ENCODE measurements at regions not wholly inside any gene's neighbourhood (a gene's known extent, or its start where the extent isn't known, plus 50 kb on each side); places are given as distances from the start of the nearest gene placed in this dataset.

GRCh38 chr1:191675856-191676783, 482.1 kb upstream of the RGS18 start (continued):
- TF ChIP-seq, protein P1, sequence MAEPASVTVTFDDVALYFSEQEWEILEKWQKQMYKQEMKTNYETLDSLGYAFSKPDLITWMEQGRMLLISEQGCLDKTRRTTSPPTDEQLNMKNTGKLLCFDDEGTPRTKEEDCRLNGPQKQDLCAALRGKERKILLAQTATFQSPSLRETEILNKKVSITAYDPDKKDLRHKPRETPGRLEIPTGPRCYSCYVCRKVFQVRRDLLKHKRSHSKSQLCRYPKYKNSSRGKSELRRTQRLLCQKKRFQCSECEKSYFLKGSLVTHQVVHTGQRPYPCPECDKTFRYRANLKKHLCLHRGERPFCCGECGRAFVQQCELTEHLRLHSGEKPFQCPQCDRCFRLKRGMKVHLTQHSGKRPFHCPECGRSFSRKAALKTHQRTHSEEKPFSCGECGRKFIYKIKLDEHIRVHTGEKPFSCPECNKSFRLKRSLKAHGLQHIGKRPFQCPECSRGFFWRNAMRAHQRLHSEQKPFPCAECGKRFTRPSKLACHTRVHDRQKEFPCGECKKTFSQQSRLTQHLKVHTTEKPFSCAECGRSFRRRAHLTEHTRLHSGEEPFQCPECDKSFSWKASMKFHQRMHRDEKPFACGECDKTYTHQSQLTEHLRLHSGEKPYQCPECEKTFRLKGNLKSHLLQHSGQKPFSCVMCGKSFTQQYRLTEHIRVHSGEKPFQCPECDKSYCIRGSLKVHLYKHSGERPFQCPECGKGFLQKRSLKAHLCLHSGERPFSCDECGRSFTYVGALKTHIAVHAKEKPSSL (CRISPR knock-in tag; conservative IDR thresholded peaks at IDR 0.05): no peak
- TF ChIP-seq SOX15 (CRISPR knock-in tag; IDR thresholded peaks at IDR 0.05) (no peak), NFYB (CRISPR knock-in tag; conservative IDR thresholded peaks at IDR 0.05; ENCODE audit: low read depth) (no peak), ZNF263 (CRISPR knock-in tag; IDR thresholded peaks at IDR 0.05; ENCODE audit: low read depth) (no peak), FOXP1 (CRISPR knock-in tag; IDR thresholded peaks at IDR 0.05; ENCODE audit: borderline replicate concordance) (no peak), ZNF281 (CRISPR knock-in tag; IDR thresholded peaks at IDR 0.05) (no peak), NR2C2 (CRISPR knock-in tag; IDR thresholded peaks at IDR 0.05) (no peak), RELA (CRISPR knock-in tag; IDR thresholded peaks at IDR 0.05; ENCODE audit: borderline replicate concordance) (no peak)
- TF ChIP-seq, protein P2, sequence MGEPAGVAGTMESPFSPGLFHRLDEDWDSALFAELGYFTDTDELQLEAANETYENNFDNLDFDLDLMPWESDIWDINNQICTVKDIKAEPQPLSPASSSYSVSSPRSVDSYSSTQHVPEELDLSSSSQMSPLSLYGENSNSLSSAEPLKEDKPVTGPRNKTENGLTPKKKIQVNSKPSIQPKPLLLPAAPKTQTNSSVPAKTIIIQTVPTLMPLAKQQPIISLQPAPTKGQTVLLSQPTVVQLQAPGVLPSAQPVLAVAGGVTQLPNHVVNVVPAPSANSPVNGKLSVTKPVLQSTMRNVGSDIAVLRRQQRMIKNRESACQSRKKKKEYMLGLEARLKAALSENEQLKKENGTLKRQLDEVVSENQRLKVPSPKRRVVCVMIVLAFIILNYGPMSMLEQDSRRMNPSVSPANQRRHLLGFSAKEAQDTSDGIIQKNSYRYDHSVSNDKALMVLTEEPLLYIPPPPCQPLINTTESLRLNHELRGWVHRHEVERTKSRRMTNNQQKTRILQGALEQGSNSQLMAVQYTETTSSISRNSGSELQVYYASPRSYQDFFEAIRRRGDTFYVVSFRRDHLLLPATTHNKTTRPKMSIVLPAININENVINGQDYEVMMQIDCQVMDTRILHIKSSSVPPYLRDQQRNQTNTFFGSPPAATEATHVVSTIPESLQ (CRISPR knock-in tag; IDR thresholded peaks at IDR 0.05): no peak
- TF ChIP-seq, protein P3, sequence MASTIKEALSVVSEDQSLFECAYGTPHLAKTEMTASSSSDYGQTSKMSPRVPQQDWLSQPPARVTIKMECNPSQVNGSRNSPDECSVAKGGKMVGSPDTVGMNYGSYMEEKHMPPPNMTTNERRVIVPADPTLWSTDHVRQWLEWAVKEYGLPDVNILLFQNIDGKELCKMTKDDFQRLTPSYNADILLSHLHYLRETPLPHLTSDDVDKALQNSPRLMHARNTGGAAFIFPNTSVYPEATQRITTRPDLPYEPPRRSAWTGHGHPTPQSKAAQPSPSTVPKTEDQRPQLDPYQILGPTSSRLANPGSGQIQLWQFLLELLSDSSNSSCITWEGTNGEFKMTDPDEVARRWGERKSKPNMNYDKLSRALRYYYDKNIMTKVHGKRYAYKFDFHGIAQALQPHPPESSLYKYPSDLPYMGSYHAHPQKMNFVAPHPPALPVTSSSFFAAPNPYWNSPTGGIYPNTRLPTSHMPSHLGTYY (CRISPR knock-in tag; IDR thresholded peaks at IDR 0.05): no peak
- TF ChIP-seq, protein P4, sequence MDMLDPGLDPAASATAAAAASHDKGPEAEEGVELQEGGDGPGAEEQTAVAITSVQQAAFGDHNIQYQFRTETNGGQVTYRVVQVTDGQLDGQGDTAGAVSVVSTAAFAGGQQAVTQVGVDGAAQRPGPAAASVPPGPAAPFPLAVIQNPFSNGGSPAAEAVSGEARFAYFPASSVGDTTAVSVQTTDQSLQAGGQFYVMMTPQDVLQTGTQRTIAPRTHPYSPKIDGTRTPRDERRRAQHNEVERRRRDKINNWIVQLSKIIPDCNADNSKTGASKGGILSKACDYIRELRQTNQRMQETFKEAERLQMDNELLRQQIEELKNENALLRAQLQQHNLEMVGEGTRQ (CRISPR knock-in tag; IDR thresholded peaks at IDR 0.05): no peak
- TF ChIP-seq, protein P5, sequence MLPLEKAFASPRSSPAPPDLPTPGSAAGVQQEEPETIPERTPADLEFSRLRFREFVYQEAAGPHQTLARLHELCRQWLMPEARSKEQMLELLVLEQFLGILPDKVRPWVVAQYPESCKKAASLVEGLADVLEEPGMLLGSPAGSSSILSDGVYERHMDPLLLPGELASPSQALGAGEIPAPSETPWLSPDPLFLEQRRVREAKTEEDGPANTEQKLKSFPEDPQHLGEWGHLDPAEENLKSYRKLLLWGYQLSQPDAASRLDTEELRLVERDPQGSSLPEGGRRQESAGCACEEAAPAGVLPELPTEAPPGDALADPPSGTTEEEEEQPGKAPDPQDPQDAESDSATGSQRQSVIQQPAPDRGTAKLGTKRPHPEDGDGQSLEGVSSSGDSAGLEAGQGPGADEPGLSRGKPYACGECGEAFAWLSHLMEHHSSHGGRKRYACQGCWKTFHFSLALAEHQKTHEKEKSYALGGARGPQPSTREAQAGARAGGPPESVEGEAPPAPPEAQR (CRISPR knock-in tag; IDR thresholded peaks at IDR 0.05): no peak

DNA sequence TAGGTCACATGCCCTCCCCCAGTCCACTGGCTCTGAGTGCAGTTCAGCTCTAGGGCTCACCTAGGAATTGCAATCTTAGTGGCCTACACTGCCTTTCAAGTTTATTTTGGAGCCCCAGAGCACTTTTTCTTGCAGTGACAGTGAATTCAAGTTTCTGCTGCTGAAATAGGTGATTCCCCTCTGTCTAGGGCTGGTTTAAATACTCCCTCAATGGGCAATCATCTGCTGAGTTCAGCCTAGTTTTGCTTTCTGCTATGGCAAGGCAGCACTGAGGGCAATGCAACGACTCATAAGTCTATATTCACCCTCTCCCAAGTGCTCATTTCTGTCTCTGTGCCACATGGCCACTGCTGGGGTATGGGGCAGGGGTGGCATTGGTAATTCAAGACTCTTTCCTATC, 472.6 kb upstream of the RGS18 start:
- H3K4me3 Mint-ChIP-seq: no peak overlapping the region
- POLR2A ChIA-PET: no interaction called here
- TF ChIP-seq STAT6 (CRISPR knock-in tag; conservative IDR thresholded peaks at IDR 0.05; ENCODE audit: low read depth) (no peak), SP1 (CRISPR knock-in tag; conservative IDR thresholded peaks at IDR 0.05) (no peak), AR (CRISPR knock-in tag; IDR thresholded peaks at IDR 0.05) (no peak)
- TF ChIP-seq, protein P6, sequence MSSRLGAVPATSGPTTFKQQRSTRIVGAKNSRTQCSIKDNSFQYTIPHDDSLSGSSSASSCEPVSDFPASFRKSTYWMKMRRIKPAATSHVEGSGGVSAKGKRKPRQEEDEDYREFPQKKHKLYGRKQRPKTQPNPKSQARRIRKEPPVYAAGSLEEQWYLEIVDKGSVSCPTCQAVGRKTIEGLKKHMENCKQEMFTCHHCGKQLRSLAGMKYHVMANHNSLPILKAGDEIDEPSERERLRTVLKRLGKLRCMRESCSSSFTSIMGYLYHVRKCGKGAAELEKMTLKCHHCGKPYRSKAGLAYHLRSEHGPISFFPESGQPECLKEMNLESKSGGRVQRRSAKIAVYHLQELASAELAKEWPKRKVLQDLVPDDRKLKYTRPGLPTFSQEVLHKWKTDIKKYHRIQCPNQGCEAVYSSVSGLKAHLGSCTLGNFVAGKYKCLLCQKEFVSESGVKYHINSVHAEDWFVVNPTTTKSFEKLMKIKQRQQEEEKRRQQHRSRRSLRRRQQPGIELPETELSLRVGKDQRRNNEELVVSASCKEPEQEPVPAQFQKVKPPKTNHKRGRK (CRISPR knock-in tag; IDR thresholded peaks at IDR 0.05; ENCODE audit: borderline replicate concordance): no peak

More for the DNA sequence above, 472.6 kb upstream of the RGS18 start:
- no peaks in the 10 kb centered on the region for H3K36me3 Mint-ChIP-seq
- H3K4me1 Mint-ChIP-seq: no peaks in the 10 kb centered on the region
- DNase-seq (ENCODE audit: low spot score): no peak
- no peak for ATAC-seq
- no peak overlapping the region for H3K27ac Mint-ChIP-seq
- H3K9me3 Mint-ChIP-seq: 0 out of 2 replicates have a peak, but pooled peaks cover 4% of the 10 kb centered on the region
- CTCF ChIA-PET: no interaction called here
- no peaks in the 10 kb centered on the region for H3K27me3 Mint-ChIP-seq (ENCODE audit: low read depth)
